OCI-LY7 (cell line): ENCODE measurements at regions not wholly inside any gene's neighbourhood (a gene's known extent, or its start where the extent isn't known, plus 50 kb on each side); places are given as distances from the start of the nearest gene placed in this dataset.

Experiments
- CTCF ChIP-seq: fragments of 200-600 bp; sonication (generic); conservative IDR thresholded peaks from 2 replicates; pipeline ENCODE4 v1.5.1; 2014; ENCODE audit warnings: mild to moderate bottlenecking, antibody characterized with exemption, low read length, moderate library complexity, mixed read lengths
- EZH2phosphoT487 ChIP-seq: fragments of 200-600 bp; sonication (generic); IDR thresholded peaks from 2 replicates; pipeline ENCODE4 v1.6.1; 2018; ENCODE audit warnings: low read depth, borderline replicate concordance, mild to moderate bottlenecking, mixed run types, antibody characterized with exemption, low read length, moderate library complexity, mixed read lengths

DNA sequence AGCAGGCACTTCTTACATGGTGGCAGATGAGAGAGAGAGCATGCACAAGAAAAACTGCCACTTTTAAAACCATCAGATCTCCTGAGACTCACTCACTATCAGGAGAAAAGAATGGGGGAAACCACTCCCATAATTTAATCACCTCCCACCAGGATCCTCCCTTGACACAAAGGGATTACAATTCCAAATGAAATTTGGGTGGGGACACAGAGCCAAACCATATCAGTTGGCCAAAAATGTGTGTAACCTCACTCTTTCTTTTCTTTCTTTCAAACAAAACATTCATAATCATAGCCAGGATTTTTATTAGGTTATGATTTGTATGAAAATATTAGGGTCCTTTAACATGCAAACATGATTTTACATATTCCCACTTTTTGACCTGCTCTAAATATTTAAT is 222.1 kb downstream of the PCDH18 start:
- TF ChIP-seq CTCF (no peak), EZH2phosphoT487 (no peak)
